K562 (cell line): ENCODE measurements at regions not wholly inside any gene's neighbourhood (a gene's known extent, or its start where the extent isn't known, plus 50 kb on each side); places are given as distances from the start of the nearest gene placed in this dataset.

ENCODE experiments used
- BRCA1 ChIP-seq, 2 experiments: fragments of 450-650 bp in 1 of 2; sonication (generic) in 1 of 2; formaldehyde crosslinking in 1 of 2; IDR thresholded peaks; 2 replicates each; pipeline versions ENCODE4 v1.5.0 to v1.6.1; 2017 to 2020; ENCODE audit warnings: mild to moderate bottlenecking in 1 of 2, missing genetic modification reagents in 1 of 2
- CBX1 ChIP-seq: sonication (generic); IDR thresholded peaks from 2 replicates; pipeline ENCODE4 v1.6.1; 2016; ENCODE audit warnings: antibody characterized with exemption, low read depth, mild to moderate bottlenecking
- CEBPG ChIP-seq, 3 experiments: fragments of 200-800 bp in 1 of 3; sonication (Bioruptor generic) in 1 of 3; sonication (generic) in 1 of 3; formaldehyde crosslinking in 1 of 3; IDR thresholded peaks in 2 of 3; conservative IDR thresholded peaks in 1 of 3; 2 replicates each; pipeline versions ENCODE4 v1.6.1 to v1.8.0; 2016 to 2022; ENCODE audit warnings: missing compliant biosample characterization in 2 of 3, missing genetic modification characterization in 2 of 3, mild to moderate bottlenecking in 1 of 3, missing genetic modification reagents in 1 of 3
- CTCF ChIP-seq, 3 experiments: IDR thresholded peaks in 2 of 3; conservative IDR thresholded peaks in 1 of 3; 2 replicates each; pipeline ENCODE4 v1.5.1; 2011 to 2012; ENCODE audit warnings: low read length in 3 of 3, mild to moderate bottlenecking in 3 of 3, control low read depth in 2 of 3, improper control_type of control experiment in 1 of 3, inconsistent platforms in 1 of 3, low read depth in 1 of 3, mixed read lengths in 1 of 3, moderate library complexity in 1 of 3; ENCODE audit not compliant: insufficient read depth in 2 of 3
- EP300 ChIP-seq: IDR thresholded peaks from 2 replicates; pipeline ENCODE4 v1.6.1; 2012; ENCODE audit warnings: low read length, improper control_type of control experiment
- KDM5B ChIP-seq: fragments of 200-600 bp; sonication (generic); IDR thresholded peaks from 2 replicates; pipeline ENCODE4 v1.6.1; 2012; ENCODE audit warnings: low read depth, mild to moderate bottlenecking, moderate library complexity, low read length, control low read depth, inconsistent platforms; ENCODE audit not compliant: insufficient replicate concordance
- PRMT5 ChIP-seq: sonication (generic); formaldehyde crosslinking; IDR thresholded peaks from 2 replicates; pipeline ENCODE4 v1.5.0; 2020; ENCODE audit warnings: missing genetic modification reagents
- RAD51 ChIP-seq: fragments of 450-650 bp; IDR thresholded peaks from 2 replicates; pipeline ENCODE4 v1.7.1; 2016; ENCODE audit warnings: low read depth, mild to moderate bottlenecking, borderline replicate concordance
- RNF219 ChIP-seq: fragments of 250-450 bp; sonication (Bioruptor Pico); IDR thresholded peaks from 2 replicates; pipeline ENCODE4 v1.5.0; 2022; ENCODE audit warnings: mild to moderate bottlenecking

- TF ChIP-seq CEBPG (CRISPR knock-in tag; IDR thresholded peaks at IDR 0.05) = no peak
- TF ChIP-seq CEBPG (tag; conservative IDR thresholded peaks at IDR 0.05 in 1 of 2, IDR thresholded peaks at IDR 0.05 in 1 of 2) = no peak
- TF ChIP-seq CTCF (IDR thresholded peaks at IDR 0.05 in 2 of 3, conservative IDR thresholded peaks at IDR 0.05 in 1 of 3; ENCODE audit: insufficient read depth in 2 of 3, low read depth in 1 of 3, low read length in 3 of 3) = peak; percentile 78 to 93 (median 89)
- TF ChIP-seq EP300 = no peak
- no peak for TF ChIP-seq RAD51
- TF ChIP-seq BRCA1 (IDR thresholded peaks at IDR 0.05) = no peak
- no peak for TF ChIP-seq BRCA1 (CRISPR knock-in tag; IDR thresholded peaks at IDR 0.05)
- TF ChIP-seq RNF219 = no peak
- TF ChIP-seq PRMT5 (CRISPR knock-in tag) = no peak
- no peak for TF ChIP-seq CBX1
- TF ChIP-seq KDM5B = no peak
Observed at GRCh38 chr9:105881654-105882349, 187.5 kb downstream of the TMEM38B start.
